ENCODE measurements at regions not wholly inside any gene's neighbourhood (a gene's known extent, or its start where the extent isn't known, plus 50 kb on each side); places are given as distances from the start of the nearest gene placed in this dataset.

- DNase-seq = no peak
Measured at GRCh38 chr2:57894381-57894780, 152.2 kb upstream of the VRK2 start.

- no peak for DNase-seq
Measured at GRCh38 chr2:57897920-57898319, 148.7 kb upstream of the VRK2 start.

GRCh38 chr2:57899898-57900297 lies 146.7 kb upstream of the VRK2 start:
- DNase-seq = no peak

- DNase-seq = no peak
Measured at GRCh38 chr2:57902578-57902977, 144.0 kb upstream of the VRK2 start.

GRCh38 chr2:57906152-57906732 lies 140.4 kb upstream of the VRK2 start:
- DNase-seq = no peak

GRCh38 chr2:57907411-57907810 lies 139.2 kb upstream of the VRK2 start:
- DNase-seq = no peak

GRCh38 chr2:57908736-57909161 lies 137.9 kb upstream of the VRK2 start:
- no peak for DNase-seq

- DNase-seq = no peak
Measured at GRCh38 chr2:57918126-57918525, 128.5 kb upstream of the VRK2 start.

- DNase-seq = no peak
Measured at GRCh38 chr2:57920342-57920939, 126.2 kb upstream of the VRK2 start.

- DNase-seq = no peak
Measured at GRCh38 chr2:57934659-57935058, 111.9 kb upstream of the VRK2 start.

GRCh38 chr2:57936216-57936615 lies 110.4 kb upstream of the VRK2 start:
- DNase-seq = no peak

- DNase-seq = no peak
Measured at GRCh38 chr2:57937456-57937855, 109.2 kb upstream of the VRK2 start.

- no peak for DNase-seq
Measured at GRCh38 chr2:57941816-57942215, 104.8 kb upstream of the VRK2 start.

- DNase-seq = no peak
Measured at GRCh38 chr2:57943315-57943714, 103.3 kb upstream of the VRK2 start.

GRCh38 chr2:57947398-57947797 lies 99.2 kb upstream of the VRK2 start:
- no peak for DNase-seq

GRCh38 chr2:57954020-57954419 lies 92.6 kb upstream of the VRK2 start:
- no peak for DNase-seq

GRCh38 chr2:57957238-57957637 lies 89.4 kb upstream of the VRK2 start:
- DNase-seq = no peak

GRCh38 chr2:57959390-57959789 lies 87.2 kb upstream of the VRK2 start:
- no peak for DNase-seq

GRCh38 chr2:57962861-57963260 lies 83.7 kb upstream of the VRK2 start:
- DNase-seq = no peak

GRCh38 chr2:57965219-57965618 lies 81.4 kb upstream of the VRK2 start:
- DNase-seq = no peak

- no peak for DNase-seq
Measured at GRCh38 chr2:57965961-57966360, 80.6 kb upstream of the VRK2 start.

GRCh38 chr2:57973621-57974186 lies 72.9 kb upstream of the VRK2 start:
- DNase-seq = no peak

- no peak for DNase-seq
Measured at GRCh38 chr2:57979158-57979557, 67.4 kb upstream of the VRK2 start.

GRCh38 chr2:57981083-57981768 lies 65.4 kb upstream of the VRK2 start:
- no peak for DNase-seq
